ENCODE measurements at regions not wholly inside any gene's neighbourhood (a gene's known extent, or its start where the extent isn't known, plus 50 kb on each side); places are given as distances from the start of the nearest gene placed in this dataset.

DNA sequence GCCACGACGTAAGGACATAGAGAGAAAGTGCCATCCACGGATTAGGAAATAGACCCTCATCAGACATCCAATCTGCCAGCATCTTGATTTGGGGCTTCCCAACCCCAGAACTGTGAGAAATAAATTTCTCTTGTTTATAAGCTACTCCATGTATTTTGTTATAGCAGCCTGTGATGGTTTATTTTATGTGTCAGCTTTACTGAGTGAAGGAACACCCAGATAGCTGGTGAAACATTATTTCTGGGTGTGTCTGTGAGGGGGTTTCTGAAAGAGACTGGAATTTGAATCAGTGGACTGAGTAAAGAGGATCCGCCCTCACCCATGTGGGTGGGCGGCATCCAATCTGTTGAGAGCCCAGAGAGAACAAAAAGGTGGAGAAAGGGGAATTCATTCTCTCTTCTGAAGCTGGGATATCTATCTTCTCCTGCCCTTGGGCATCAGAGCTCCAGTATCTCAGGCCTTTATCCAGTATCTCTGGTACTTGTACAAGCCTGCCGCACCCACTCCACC lies 131.5 kb upstream of the ANKFN1 start:
- Histone ChIP-seq H3K4me2 (ENCODE audit: low read length) (no peak overlapping the region), H3K27me3 (ENCODE audit: insufficient read depth, low read depth, low read length) (no peaks in the 10 kb centered on the region)

DNA sequence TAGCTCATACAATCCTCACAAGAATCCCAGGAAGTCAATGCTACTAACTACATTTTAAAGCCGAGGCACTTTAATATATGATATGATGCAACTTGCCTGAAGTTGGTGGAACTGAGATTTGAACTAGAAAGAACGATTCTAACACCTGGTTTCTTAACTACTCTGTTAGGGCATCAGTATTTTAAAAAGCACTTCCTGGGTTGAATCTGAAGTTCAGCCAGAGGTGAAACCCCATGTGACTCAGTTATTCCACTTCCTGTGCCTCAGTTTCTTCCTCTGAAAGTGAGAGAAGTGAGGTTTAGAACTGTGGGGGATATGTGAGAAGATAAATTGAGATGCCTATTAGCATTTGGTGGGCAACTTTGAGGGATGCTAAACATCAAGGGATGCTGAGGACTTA lies 129.4 kb upstream of the ANKFN1 start:
- Histone ChIP-seq H3K4me3 (ENCODE audit: low read length) (no peak overlapping the region), H3K79me2 (replicated peaks; ENCODE audit: insufficient read depth, low read length) (no peaks in the 10 kb centered on the region), H3K9ac (ENCODE audit: low read length) (no peak overlapping the region), H3K27ac (ENCODE audit: low read length) (no peak overlapping the region), H3K27me3 (ENCODE audit: insufficient read depth, low read depth, low read length) (no peaks in the 10 kb centered on the region), H3K36me3 (ENCODE audit: insufficient read depth, low read length) (no peaks in the 10 kb centered on the region), H2AFZ (ENCODE audit: low read depth, low read length) (no peak overlapping the region), H3K9me2 (ENCODE audit: insufficient read depth, low read length) (no peaks in the 10 kb centered on the region), H3F3A (ENCODE audit: insufficient read depth, low read length, poor library complexity, severe bottlenecking) (no peaks in the 10 kb centered on the region), H3K4me2 (ENCODE audit: low read length) (no peak overlapping the region), H4K20me1 (ENCODE audit: insufficient read depth) (no peaks in the 10 kb centered on the region), H3K9me3 (ENCODE audit: low read length) (no peaks in the 10 kb centered on the region)
- TF ChIP-seq EP300 (conservative IDR thresholded peaks at IDR 0.05; ENCODE audit: poor library complexity, severe bottlenecking) (no peak), RAD21 (conservative IDR thresholded peaks at IDR 0.05) (no peak), SMC3 (conservative IDR thresholded peaks at IDR 0.05; ENCODE audit: poor library complexity) (no peak), MXI1 (conservative IDR thresholded peaks at IDR 0.05; ENCODE audit: poor library complexity, severe bottlenecking) (no peak), EZH2 (IDR thresholded peaks at IDR 0.05; ENCODE audit: borderline replicate concordance, insufficient read depth, low read length, poor library complexity, severe bottlenecking) (no peak), POLR2AphosphoS5 (IDR thresholded peaks at IDR 0.05) (no peak), TAF1 (IDR thresholded peaks at IDR 0.05; ENCODE audit: low read depth) (no peak)
- TF ChIP-seq, protein P1, sequence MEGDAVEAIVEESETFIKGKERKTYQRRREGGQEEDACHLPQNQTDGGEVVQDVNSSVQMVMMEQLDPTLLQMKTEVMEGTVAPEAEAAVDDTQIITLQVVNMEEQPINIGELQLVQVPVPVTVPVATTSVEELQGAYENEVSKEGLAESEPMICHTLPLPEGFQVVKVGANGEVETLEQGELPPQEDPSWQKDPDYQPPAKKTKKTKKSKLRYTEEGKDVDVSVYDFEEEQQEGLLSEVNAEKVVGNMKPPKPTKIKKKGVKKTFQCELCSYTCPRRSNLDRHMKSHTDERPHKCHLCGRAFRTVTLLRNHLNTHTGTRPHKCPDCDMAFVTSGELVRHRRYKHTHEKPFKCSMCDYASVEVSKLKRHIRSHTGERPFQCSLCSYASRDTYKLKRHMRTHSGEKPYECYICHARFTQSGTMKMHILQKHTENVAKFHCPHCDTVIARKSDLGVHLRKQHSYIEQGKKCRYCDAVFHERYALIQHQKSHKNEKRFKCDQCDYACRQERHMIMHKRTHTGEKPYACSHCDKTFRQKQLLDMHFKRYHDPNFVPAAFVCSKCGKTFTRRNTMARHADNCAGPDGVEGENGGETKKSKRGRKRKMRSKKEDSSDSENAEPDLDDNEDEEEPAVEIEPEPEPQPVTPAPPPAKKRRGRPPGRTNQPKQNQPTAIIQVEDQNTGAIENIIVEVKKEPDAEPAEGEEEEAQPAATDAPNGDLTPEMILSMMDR (IDR thresholded peaks at IDR 0.05; ENCODE audit: poor library complexity, severe bottlenecking) = no peak
- TF ChIP-seq, protein P2, sequence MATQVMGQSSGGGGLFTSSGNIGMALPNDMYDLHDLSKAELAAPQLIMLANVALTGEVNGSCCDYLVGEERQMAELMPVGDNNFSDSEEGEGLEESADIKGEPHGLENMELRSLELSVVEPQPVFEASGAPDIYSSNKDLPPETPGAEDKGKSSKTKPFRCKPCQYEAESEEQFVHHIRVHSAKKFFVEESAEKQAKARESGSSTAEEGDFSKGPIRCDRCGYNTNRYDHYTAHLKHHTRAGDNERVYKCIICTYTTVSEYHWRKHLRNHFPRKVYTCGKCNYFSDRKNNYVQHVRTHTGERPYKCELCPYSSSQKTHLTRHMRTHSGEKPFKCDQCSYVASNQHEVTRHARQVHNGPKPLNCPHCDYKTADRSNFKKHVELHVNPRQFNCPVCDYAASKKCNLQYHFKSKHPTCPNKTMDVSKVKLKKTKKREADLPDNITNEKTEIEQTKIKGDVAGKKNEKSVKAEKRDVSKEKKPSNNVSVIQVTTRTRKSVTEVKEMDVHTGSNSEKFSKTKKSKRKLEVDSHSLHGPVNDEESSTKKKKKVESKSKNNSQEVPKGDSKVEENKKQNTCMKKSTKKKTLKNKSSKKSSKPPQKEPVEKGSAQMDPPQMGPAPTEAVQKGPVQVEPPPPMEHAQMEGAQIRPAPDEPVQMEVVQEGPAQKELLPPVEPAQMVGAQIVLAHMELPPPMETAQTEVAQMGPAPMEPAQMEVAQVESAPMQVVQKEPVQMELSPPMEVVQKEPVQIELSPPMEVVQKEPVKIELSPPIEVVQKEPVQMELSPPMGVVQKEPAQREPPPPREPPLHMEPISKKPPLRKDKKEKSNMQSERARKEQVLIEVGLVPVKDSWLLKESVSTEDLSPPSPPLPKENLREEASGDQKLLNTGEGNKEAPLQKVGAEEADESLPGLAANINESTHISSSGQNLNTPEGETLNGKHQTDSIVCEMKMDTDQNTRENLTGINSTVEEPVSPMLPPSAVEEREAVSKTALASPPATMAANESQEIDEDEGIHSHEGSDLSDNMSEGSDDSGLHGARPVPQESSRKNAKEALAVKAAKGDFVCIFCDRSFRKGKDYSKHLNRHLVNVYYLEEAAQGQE (IDR thresholded peaks at IDR 0.05; ENCODE audit: borderline replicate concordance) = no peak

More for the DNA sequence above, 131.5 kb upstream of the ANKFN1 start:
- H4K20me1 ChIP-seq (ENCODE audit: insufficient read depth) = no peaks in the 10 kb centered on the region
- TF ChIP-seq TAF1 (IDR thresholded peaks at IDR 0.05; ENCODE audit: low read depth) (no peak), POLR2AphosphoS5 (IDR thresholded peaks at IDR 0.05) (no peak), RAD21 (conservative IDR thresholded peaks at IDR 0.05) (no peak), MXI1 (conservative IDR thresholded peaks at IDR 0.05; ENCODE audit: poor library complexity, severe bottlenecking) (no peak), SMC3 (conservative IDR thresholded peaks at IDR 0.05; ENCODE audit: poor library complexity) (no peak), EP300 (conservative IDR thresholded peaks at IDR 0.05; ENCODE audit: poor library complexity, severe bottlenecking) (no peak), EZH2 (IDR thresholded peaks at IDR 0.05; ENCODE audit: borderline replicate concordance, insufficient read depth, low read length, poor library complexity, severe bottlenecking) (no peak)
- TF ChIP-seq, protein P1 (IDR thresholded peaks at IDR 0.05; ENCODE audit: poor library complexity, severe bottlenecking) = no peak
- TF ChIP-seq, protein P2 (IDR thresholded peaks at IDR 0.05; ENCODE audit: borderline replicate concordance) = no peak
- H3K36me3 ChIP-seq (ENCODE audit: insufficient read depth, low read length) = no peaks in the 10 kb centered on the region
- no peak overlapping the region for H3K27ac ChIP-seq (ENCODE audit: low read length)
- H2AFZ ChIP-seq (ENCODE audit: low read depth, low read length) = no peak overlapping the region
- no peak overlapping the region for H3K9ac ChIP-seq (ENCODE audit: low read length)
- no peaks in the 10 kb centered on the region for H3K9me3 ChIP-seq (ENCODE audit: low read length)
- no peak overlapping the region for H3K4me3 ChIP-seq (ENCODE audit: low read length)
- H3F3A ChIP-seq (ENCODE audit: insufficient read depth, low read length, poor library complexity, severe bottlenecking) = no peaks in the 10 kb centered on the region
- no peaks in the 10 kb centered on the region for H3K9me2 ChIP-seq (ENCODE audit: insufficient read depth, low read length)
- H3K79me2 ChIP-seq (replicated peaks; ENCODE audit: insufficient read depth, low read length) = no peaks in the 10 kb centered on the region
